Hepatocyte (in vitro differentiated cells): ENCODE measurements at regions not wholly inside any gene's neighbourhood (a gene's known extent, or its start where the extent isn't known, plus 50 kb on each side); places are given as distances from the start of the nearest gene placed in this dataset.

Source experiments
- DNase-seq: peaks from one replicate; pipeline ENCODE4 v3.0.0-alpha.2; 2016; ENCODE audit warnings: low spot score
- H2AFZ ChIP-seq: fragments of 200-600 bp; sonication (generic); 2 replicates; pipeline ENCODE4 v1.6.0; 2016; ENCODE audit warnings: antibody characterized with exemption, mild to moderate bottlenecking
- H3K27ac ChIP-seq: fragments of 200-600 bp; sonication (generic); 2 replicates; pipeline ENCODE4 v1.5.1; 2016; ENCODE audit warnings: mild to moderate bottlenecking
- H3K27me3 ChIP-seq: fragments of 200-600 bp; sonication (generic); 2 replicates; pipeline ENCODE4 v1.6.1; 2016
- H3K36me3 ChIP-seq: fragments of 200-600 bp; sonication (generic); replicated peaks from 2 replicates; pipeline ENCODE4 v1.5.1; 2016; ENCODE audit warnings: low read depth; ENCODE audit not compliant: insufficient read depth
- H3K4me1 ChIP-seq: fragments of 200-600 bp; sonication (generic); 2 replicates; pipeline ENCODE4 v1.5.1; 2016; ENCODE audit warnings: mild to moderate bottlenecking, moderate library complexity; ENCODE audit not compliant: insufficient read depth
- H3K4me2 ChIP-seq: fragments of 200-600 bp; sonication (generic); 2 replicates; pipeline ENCODE4 v1.6.0; 2016
- H3K4me3 ChIP-seq: fragments of 200-600 bp; sonication (generic); 2 replicates; pipeline ENCODE4 v1.5.1; 2016; ENCODE audit warnings: mild to moderate bottlenecking
- H3K79me2 ChIP-seq: fragments of 200-600 bp; sonication (generic); 2 replicates; pipeline ENCODE4 v1.6.0; 2017; ENCODE audit warnings: mild to moderate bottlenecking
- H3K9me2 ChIP-seq: fragments of 200-600 bp; sonication (generic); replicated peaks from 2 replicates; pipeline ENCODE4 v1.6.0; 2017; ENCODE audit warnings: mild to moderate bottlenecking; ENCODE audit not compliant: insufficient read depth
- H3K9me3 ChIP-seq: fragments of 200-600 bp; sonication (generic); 2 replicates; pipeline ENCODE4 v1.5.1; 2016; ENCODE audit warnings: low read depth, mild to moderate bottlenecking
- H4K20me1 ChIP-seq: fragments of 200-600 bp; sonication (generic); 2 replicates; pipeline ENCODE4 v1.6.0; 2016; ENCODE audit warnings: mild to moderate bottlenecking; ENCODE audit not compliant: insufficient read depth, poor library complexity, severe bottlenecking
- EZH2 ChIP-seq: fragments of 200-600 bp; sonication (generic); IDR thresholded peaks from 2 replicates; pipeline ENCODE4 v1.6.1; 2016; ENCODE audit warnings: antibody characterized with exemption, mild to moderate bottlenecking, borderline replicate concordance
- EZH2phosphoT487 ChIP-seq: fragments of 200-600 bp; sonication (generic); IDR thresholded peaks from one replicate; pipeline ENCODE4 v1.6.1; 2018; ENCODE audit warnings: antibody characterized with exemption, mild to moderate bottlenecking, low read depth, moderate library complexity; ENCODE audit not compliant: unreplicated experiment, severe bottlenecking
- WGBS: methylation state at CpG from one replicate; pipeline ENCODE4 v1.1.6; 2016; ENCODE audit warnings: low lambda C conversion rate; ENCODE audit errors: missing lambda C conversion rate; 5-methylcytosine and 5-hydroxymethylcytosine counted together
- TF ChIP-seq, protein P1 (sequence below): fragments of 200-600 bp; sonication (generic); IDR thresholded peaks from 2 replicates; pipeline ENCODE4 v1.5.1; 2016; ENCODE audit warnings: antibody characterized with exemption, mild to moderate bottlenecking; ENCODE audit not compliant: poor library complexity

DNA sequence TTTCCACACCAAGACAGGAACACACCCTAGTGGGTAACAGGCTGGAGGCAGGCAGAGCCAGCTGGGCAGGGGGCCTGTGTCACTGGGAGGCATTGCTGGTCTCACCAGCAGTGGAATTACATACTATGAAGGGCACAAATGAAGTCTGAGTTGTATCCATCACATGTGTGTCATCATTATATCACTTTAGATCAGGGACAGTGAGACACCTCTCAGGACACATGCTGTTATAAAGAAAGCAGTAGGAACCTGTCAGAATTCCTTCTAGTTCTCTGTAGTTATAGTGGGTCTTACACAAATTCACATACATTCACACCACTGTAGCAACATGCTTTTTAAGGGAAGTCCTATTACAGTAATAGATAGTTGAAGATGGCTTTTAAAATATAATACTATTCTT lies 63.5 kb upstream of the FYN start:
- no peaks in the 10 kb centered on the region for H3K9me3 ChIP-seq
- no peak overlapping the region for H3K4me3 ChIP-seq
- no peaks in the 10 kb centered on the region for H3K79me2 ChIP-seq
- H3K27ac ChIP-seq = no peak overlapping the region
- H2AFZ ChIP-seq = no peak overlapping the region
- H3K4me2 ChIP-seq = no peak overlapping the region
- no peaks in the 10 kb centered on the region for H3K36me3 ChIP-seq
- DNase-seq = no peak
- TF ChIP-seq EZH2phosphoT487 = no peak
- TF ChIP-seq EZH2 = no peak
- TF ChIP-seq, protein P1, sequence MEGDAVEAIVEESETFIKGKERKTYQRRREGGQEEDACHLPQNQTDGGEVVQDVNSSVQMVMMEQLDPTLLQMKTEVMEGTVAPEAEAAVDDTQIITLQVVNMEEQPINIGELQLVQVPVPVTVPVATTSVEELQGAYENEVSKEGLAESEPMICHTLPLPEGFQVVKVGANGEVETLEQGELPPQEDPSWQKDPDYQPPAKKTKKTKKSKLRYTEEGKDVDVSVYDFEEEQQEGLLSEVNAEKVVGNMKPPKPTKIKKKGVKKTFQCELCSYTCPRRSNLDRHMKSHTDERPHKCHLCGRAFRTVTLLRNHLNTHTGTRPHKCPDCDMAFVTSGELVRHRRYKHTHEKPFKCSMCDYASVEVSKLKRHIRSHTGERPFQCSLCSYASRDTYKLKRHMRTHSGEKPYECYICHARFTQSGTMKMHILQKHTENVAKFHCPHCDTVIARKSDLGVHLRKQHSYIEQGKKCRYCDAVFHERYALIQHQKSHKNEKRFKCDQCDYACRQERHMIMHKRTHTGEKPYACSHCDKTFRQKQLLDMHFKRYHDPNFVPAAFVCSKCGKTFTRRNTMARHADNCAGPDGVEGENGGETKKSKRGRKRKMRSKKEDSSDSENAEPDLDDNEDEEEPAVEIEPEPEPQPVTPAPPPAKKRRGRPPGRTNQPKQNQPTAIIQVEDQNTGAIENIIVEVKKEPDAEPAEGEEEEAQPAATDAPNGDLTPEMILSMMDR = no peak
- no peaks in the 10 kb centered on the region for H4K20me1 ChIP-seq
- no peaks in the 10 kb centered on the region for H3K4me1 ChIP-seq
- H3K27me3 ChIP-seq = no peaks in the 10 kb centered on the region
- H3K9me2 ChIP-seq = no peaks in the 10 kb centered on the region

- Histone ChIP-seq H3K9me2 (no peaks in the 10 kb centered on the region), H3K27ac (no peak overlapping the region), H3K27me3 (no peaks in the 10 kb centered on the region), H2AFZ (no peak overlapping the region), H3K36me3 (no peaks in the 10 kb centered on the region), H4K20me1 (no peaks in the 10 kb centered on the region), H3K9me3 (no peaks in the 10 kb centered on the region), H3K4me3 (no peak overlapping the region), H3K79me2 (no peaks in the 10 kb centered on the region), H3K4me1 (no peaks in the 10 kb centered on the region), H3K4me2 (no peak overlapping the region)
- TF ChIP-seq, protein P1 = no peak
- TF ChIP-seq EZH2phosphoT487 = no peak
- TF ChIP-seq EZH2 = no peak
- WGBS = 79% methylated on average over 4 of the region's 4 CpGs
- DNase-seq = no peak
Observed at GRCh38 chr6:111938710-111939109, 65.5 kb upstream of the FYN start.

DNA sequence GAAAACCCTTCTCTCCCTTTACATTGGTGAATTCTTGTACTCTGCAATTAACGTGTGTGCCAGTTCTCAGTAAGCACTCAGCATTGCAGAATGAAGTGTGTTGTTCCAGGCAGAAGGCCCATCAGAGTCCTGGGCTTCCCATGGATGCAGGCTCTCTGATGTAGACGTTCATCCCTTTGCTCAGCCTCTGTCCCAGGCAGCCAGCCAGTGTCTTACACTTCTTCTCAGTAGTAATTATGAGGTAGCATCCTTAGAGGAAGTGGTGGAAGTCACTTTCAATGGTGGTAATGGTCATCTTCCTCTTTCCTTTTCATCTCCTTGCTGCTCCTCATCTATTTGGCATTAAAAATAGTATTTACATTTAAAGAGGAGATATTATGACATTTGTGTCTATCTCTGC lies 66.7 kb upstream of the FYN start:
- no peak for TF ChIP-seq EZH2
- no peak for TF ChIP-seq EZH2phosphoT487
- TF ChIP-seq, protein P1 = no peak
- no peak for DNase-seq
- Histone ChIP-seq H3K9me2 (no peaks in the 10 kb centered on the region), H3K79me2 (no peaks in the 10 kb centered on the region), H2AFZ (no peak overlapping the region), H3K9me3 (no peaks in the 10 kb centered on the region), H3K4me3 (no peak overlapping the region), H3K27me3 (no peaks in the 10 kb centered on the region), H4K20me1 (no peaks in the 10 kb centered on the region), H3K36me3 (no peaks in the 10 kb centered on the region), H3K27ac (no peak overlapping the region), H3K4me1 (no peaks in the 10 kb centered on the region), H3K4me2 (no peak overlapping the region)
- 77% methylated on average over 2 of the region's 2 CpGs for WGBS

- H3K36me3 ChIP-seq = no peaks in the 10 kb centered on the region
- H3K79me2 ChIP-seq = no peaks in the 10 kb centered on the region
- no peaks in the 10 kb centered on the region for H3K27me3 ChIP-seq
- no peak for TF ChIP-seq EZH2phosphoT487
- H3K9me3 ChIP-seq = no peaks in the 10 kb centered on the region
- DNase-seq = no peak
- no peaks in the 10 kb centered on the region for H3K9me2 ChIP-seq
- no peak overlapping the region for H3K27ac ChIP-seq
- no peak overlapping the region for H2AFZ ChIP-seq
- no peak overlapping the region for H3K4me2 ChIP-seq
- no peaks in the 10 kb centered on the region for H3K4me1 ChIP-seq
- no peaks in the 10 kb centered on the region for H4K20me1 ChIP-seq
- no peak overlapping the region for H3K4me3 ChIP-seq
Observed at GRCh38 chr6:111940801-111941200, 67.5 kb upstream of the FYN start.
